ENCODE measurements at regions not wholly inside any gene's neighbourhood (a gene's known extent, or its start where the extent isn't known, plus 50 kb on each side); places are given as distances from the start of the nearest gene placed in this dataset.
"Not testable (repeated sequence)": the region's sequence is repeated elsewhere in the genome, so short reads cannot be mapped to it uniquely, and the experiment has no call there.

GRCh38 chr1:96224229-96224628 is 497.4 kb upstream of the PTBP2 start:
- TF ChIP-seq POLR2A (IDR thresholded peaks at IDR 0.05; ENCODE audit: low read depth, low read length); POLR2AphosphoS5 (IDR thresholded peaks at IDR 0.05; ENCODE audit: low read depth, low read length); TAF1 (IDR thresholded peaks at IDR 0.05; ENCODE audit: borderline replicate concordance, low read depth, low read length): not testable (repeated sequence)

Data from GM12892 (cell line).